Osteoblast (primary cell): ENCODE measurements at regions not wholly inside any gene's neighbourhood (a gene's known extent, or its start where the extent isn't known, plus 50 kb on each side); places are given as distances from the start of the nearest gene placed in this dataset.
"Not testable (repeated sequence)": the region's sequence is repeated elsewhere in the genome, so short reads cannot be mapped to it uniquely, and the experiment has no call there.

Experiments
- DNase-seq: peaks from one replicate; pipeline ENCODE4 v3.0.0; 2011; ENCODE audit warnings: low spot score, mixed read lengths; ENCODE audit not compliant: insufficient read length; ENCODE audit errors: missing footprints
- H2AFZ ChIP-seq: 2 replicates; pipeline ENCODE4 v1.6.0; 2011; ENCODE audit warnings: mild to moderate bottlenecking, low read length
- H3K27ac ChIP-seq: 2 replicates; pipeline ENCODE4 v1.5.1; 2011; ENCODE audit warnings: mild to moderate bottlenecking, low read depth, low read length, moderate library complexity
- H3K27me3 ChIP-seq: 2 replicates; pipeline ENCODE4 v1.6.0; 2012; ENCODE audit warnings: mild to moderate bottlenecking, control low read depth, inconsistent platforms, low read length, moderate library complexity; ENCODE audit not compliant: insufficient read depth
- H3K36me3 ChIP-seq: 2 replicates; pipeline ENCODE4 v1.5.1; 2011; ENCODE audit warnings: mild to moderate bottlenecking, low read length, control low read depth, moderate library complexity; ENCODE audit not compliant: insufficient read depth
- H3K4me1 ChIP-seq: 2 replicates; pipeline ENCODE4 v1.5.1; 2011; ENCODE audit warnings: mild to moderate bottlenecking, low read length, control low read depth, moderate library complexity; ENCODE audit not compliant: insufficient read depth
- H3K4me2 ChIP-seq: 2 replicates; pipeline ENCODE4 v1.6.0; 2011; ENCODE audit warnings: mild to moderate bottlenecking, low read length; ENCODE audit not compliant: insufficient read depth
- H3K4me3 ChIP-seq: fragments of 200-600 bp; sonication (generic); 3 replicates; pipeline ENCODE4 v1.5.1; 2012; ENCODE audit warnings: mild to moderate bottlenecking, low read length, inconsistent platforms; ENCODE audit not compliant: insufficient read depth
- H3K79me2 ChIP-seq: 2 replicates; pipeline ENCODE4 v1.6.0; 2012; ENCODE audit warnings: mild to moderate bottlenecking, low read length, control low read depth, inconsistent platforms; ENCODE audit not compliant: insufficient read depth
- H3K9me3 ChIP-seq: 2 replicates; pipeline ENCODE4 v1.5.1; 2011; ENCODE audit warnings: low read depth, low read length, control low read depth
- H4K20me1 ChIP-seq: 2 replicates; pipeline ENCODE4 v1.6.0; 2012; ENCODE audit warnings: mild to moderate bottlenecking, low read length, control low read depth; ENCODE audit not compliant: insufficient read depth
- TF ChIP-seq, protein P1 (sequence below): IDR thresholded peaks from 2 replicates; pipeline ENCODE4 v1.5.1; 2011; ENCODE audit warnings: mild to moderate bottlenecking, low read depth, low read length, moderate library complexity; ENCODE audit errors: extremely low read depth

DNA sequence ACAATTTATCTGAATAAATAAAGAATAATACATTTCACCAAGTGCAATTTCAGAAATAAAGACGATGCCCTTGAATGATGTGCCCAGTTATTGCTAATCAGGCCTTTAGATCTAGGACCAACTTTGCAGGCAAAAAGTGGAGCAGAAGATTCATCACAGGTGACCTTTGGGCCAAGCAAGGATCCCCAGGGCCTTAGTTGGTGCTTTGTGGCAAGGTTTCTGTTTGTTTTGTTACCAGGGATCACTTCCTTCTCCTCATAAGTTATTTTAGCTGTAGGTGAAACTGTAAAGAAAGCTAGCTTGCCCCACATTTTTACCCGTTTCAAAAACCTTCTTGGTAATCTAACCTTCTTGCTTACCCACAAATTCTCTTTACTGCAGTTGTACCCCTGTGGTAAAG, 323.2 kb downstream of the NEBL start:
- Histone ChIP-seq H2AFZ (no peak overlapping the region), H3K36me3 (no peaks in the 10 kb centered on the region), H4K20me1 (no peaks in the 10 kb centered on the region), H3K4me3 (no peak overlapping the region), H3K27me3 (no peaks in the 10 kb centered on the region), H3K27ac (no peak overlapping the region), H3K79me2 (no peaks in the 10 kb centered on the region), H3K4me2 (no peak overlapping the region), H3K4me1 (no peaks in the 10 kb centered on the region), H3K9me3 (no peaks in the 10 kb centered on the region)
- TF ChIP-seq, protein P1, sequence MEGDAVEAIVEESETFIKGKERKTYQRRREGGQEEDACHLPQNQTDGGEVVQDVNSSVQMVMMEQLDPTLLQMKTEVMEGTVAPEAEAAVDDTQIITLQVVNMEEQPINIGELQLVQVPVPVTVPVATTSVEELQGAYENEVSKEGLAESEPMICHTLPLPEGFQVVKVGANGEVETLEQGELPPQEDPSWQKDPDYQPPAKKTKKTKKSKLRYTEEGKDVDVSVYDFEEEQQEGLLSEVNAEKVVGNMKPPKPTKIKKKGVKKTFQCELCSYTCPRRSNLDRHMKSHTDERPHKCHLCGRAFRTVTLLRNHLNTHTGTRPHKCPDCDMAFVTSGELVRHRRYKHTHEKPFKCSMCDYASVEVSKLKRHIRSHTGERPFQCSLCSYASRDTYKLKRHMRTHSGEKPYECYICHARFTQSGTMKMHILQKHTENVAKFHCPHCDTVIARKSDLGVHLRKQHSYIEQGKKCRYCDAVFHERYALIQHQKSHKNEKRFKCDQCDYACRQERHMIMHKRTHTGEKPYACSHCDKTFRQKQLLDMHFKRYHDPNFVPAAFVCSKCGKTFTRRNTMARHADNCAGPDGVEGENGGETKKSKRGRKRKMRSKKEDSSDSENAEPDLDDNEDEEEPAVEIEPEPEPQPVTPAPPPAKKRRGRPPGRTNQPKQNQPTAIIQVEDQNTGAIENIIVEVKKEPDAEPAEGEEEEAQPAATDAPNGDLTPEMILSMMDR: no peak
- DNase-seq: no peak

DNA sequence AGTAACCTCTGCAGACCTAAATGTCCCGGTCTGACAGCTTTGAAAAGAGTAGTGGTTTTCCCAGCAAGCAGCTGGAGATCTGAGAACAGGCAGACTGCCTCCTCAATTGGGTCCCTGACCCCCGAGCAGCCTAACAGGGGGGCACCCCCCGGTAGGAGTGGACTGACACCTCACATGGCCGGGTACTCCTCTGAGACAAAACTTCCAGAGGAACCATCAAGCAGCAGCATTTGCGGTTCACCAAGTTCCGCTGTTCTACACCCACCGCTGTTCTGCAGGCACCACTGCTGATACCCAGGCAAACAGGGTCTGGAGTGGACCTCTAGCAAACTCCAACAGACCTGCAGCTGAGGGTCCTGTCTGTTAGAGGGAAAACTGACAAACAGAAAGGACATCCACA, 341.1 kb downstream of the NEBL start:
- not testable (repeated sequence) for H3K9me3 ChIP-seq, H4K20me1 ChIP-seq, H3K4me3 ChIP-seq, DNase-seq, H3K27ac ChIP-seq, H3K36me3 ChIP-seq, H3K4me1 ChIP-seq, H3K4me2 ChIP-seq, H3K27me3 ChIP-seq, H3K79me2 ChIP-seq, H2AFZ ChIP-seq

DNA sequence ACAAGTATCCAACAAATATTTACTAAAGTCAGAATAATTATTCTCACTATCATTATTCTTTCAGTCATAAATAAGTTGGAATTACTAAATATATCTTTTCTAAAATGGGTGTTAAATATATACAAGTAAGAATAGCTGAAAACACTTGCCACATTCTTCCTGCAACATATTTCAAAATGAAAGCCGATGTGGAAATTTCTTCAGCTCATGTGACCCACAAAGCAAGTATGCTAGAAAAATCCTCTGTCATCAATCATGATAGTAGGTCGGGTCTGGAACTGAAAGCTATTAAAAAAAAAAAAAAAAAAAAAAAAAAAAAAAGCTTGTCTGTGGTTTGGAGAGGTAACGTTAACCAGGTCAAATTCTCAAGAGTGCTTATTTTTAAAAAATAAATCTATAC, 344.7 kb downstream of the NEBL start:
- H3K79me2 ChIP-seq: no peaks in the 10 kb centered on the region
- H3K27me3 ChIP-seq: no peaks in the 10 kb centered on the region
- H3K9me3 ChIP-seq: no peaks in the 10 kb centered on the region
- no peak overlapping the region for H3K4me2 ChIP-seq
- no peaks in the 10 kb centered on the region for H4K20me1 ChIP-seq
- TF ChIP-seq, protein P1: no peak
- H3K4me1 ChIP-seq: no peaks in the 10 kb centered on the region
- no peak for DNase-seq
- H2AFZ ChIP-seq: no peak overlapping the region
- H3K27ac ChIP-seq: no peak overlapping the region
- no peaks in the 10 kb centered on the region for H3K36me3 ChIP-seq
- H3K4me3 ChIP-seq: no peak overlapping the region

DNA sequence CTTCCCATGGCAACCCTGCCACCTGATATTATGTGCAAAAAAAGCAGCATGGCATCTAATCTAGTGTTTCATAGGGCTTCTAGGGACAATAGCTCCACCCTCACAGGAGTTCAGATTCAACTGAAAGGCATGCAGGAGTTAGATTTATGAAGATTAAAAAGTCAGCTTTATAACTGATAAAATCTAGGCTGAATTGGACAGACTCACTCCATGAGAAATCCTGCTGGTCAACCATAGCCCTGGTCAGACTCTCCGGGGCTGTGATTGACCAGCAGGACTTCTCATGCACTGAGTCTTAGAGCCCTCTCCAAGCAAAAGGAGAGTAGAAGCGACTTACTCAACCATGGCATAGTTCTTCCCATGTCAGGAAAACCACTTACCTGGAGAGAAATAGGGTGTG, 345.4 kb downstream of the NEBL start:
- H4K20me1 ChIP-seq: no peaks in the 10 kb centered on the region
- TF ChIP-seq, protein P1: no peak
- H3K79me2 ChIP-seq: no peaks in the 10 kb centered on the region
- no peaks in the 10 kb centered on the region for H3K36me3 ChIP-seq
- no peaks in the 10 kb centered on the region for H3K4me1 ChIP-seq
- no peaks in the 10 kb centered on the region for H3K9me3 ChIP-seq
- H3K27ac ChIP-seq: no peak overlapping the region
- H3K4me3 ChIP-seq: no peak overlapping the region
- no peak for DNase-seq
- no peak overlapping the region for H2AFZ ChIP-seq
- no peaks in the 10 kb centered on the region for H3K27me3 ChIP-seq
- H3K4me2 ChIP-seq: no peak overlapping the region
